SK-N-SH treated with all-trans-retinoic acid at 6 μM for 48 hours (cell line): ENCODE measurements at regions not wholly inside any gene's neighbourhood (a gene's known extent, or its start where the extent isn't known, plus 50 kb on each side); places are given as distances from the start of the nearest gene placed in this dataset.
"Not testable (repeated sequence)": the region's sequence is repeated elsewhere in the genome, so short reads cannot be mapped to it uniquely, and the experiment has no call there.

ENCODE experiments used
- ARNTL ChIP-seq: fragments of 450-650 bp; formaldehyde crosslinking; IDR thresholded peaks from 2 replicates; pipeline ENCODE4 v1.5.0; 2020; ENCODE audit warnings: low read depth, mild to moderate bottlenecking, moderate library complexity, borderline replicate concordance
- BACH2 ChIP-seq: fragments of 250-450 bp; sonication (Bioruptor Pico); IDR thresholded peaks from 2 replicates; pipeline ENCODE4 v1.9.0; 2021; ENCODE audit warnings: mild to moderate bottlenecking, borderline replicate concordance
- CSDC2 ChIP-seq: fragments of 250-450 bp; sonication (Bioruptor Pico); IDR thresholded peaks from 2 replicates; pipeline ENCODE4 v1.5.0; 2020; ENCODE audit warnings: mild to moderate bottlenecking, moderate library complexity
- CSRNP3 ChIP-seq: fragments of 250-450 bp; sonication (Bioruptor Pico); IDR thresholded peaks from 2 replicates; pipeline ENCODE4 v1.5.1; 2021; ENCODE audit warnings: mild to moderate bottlenecking, moderate library complexity
- ESRRG ChIP-seq: fragments of 250-450 bp; sonication (Bioruptor Pico); IDR thresholded peaks from 2 replicates; pipeline ENCODE4 v1.6.1; 2021; ENCODE audit warnings: mild to moderate bottlenecking
- ISL1 ChIP-seq: fragments of 250-450 bp; sonication (Bioruptor Pico); IDR thresholded peaks from 2 replicates; pipeline ENCODE4 v2.1.2; 2022; ENCODE audit warnings: mild to moderate bottlenecking, moderate library complexity
- PATZ1 ChIP-seq: fragments of 250-450 bp; sonication (Bioruptor Pico); IDR thresholded peaks from 2 replicates; pipeline ENCODE4 v1.8.0; 2020; ENCODE audit warnings: mild to moderate bottlenecking, moderate library complexity, borderline replicate concordance
- POU6F1 ChIP-seq: fragments of 250-450 bp; sonication (Bioruptor Pico); IDR thresholded peaks from 2 replicates; pipeline ENCODE4 v1.8.0; 2021; ENCODE audit warnings: low read depth, mild to moderate bottlenecking, moderate library complexity, borderline replicate concordance
- TOX ChIP-seq: fragments of 250-450 bp; sonication (Bioruptor Pico); IDR thresholded peaks from 2 replicates; pipeline ENCODE4 v1.8.0; 2021; ENCODE audit warnings: mild to moderate bottlenecking, moderate library complexity, borderline replicate concordance
- ZC3H10 ChIP-seq: fragments of 250-450 bp; sonication (Bioruptor Pico); IDR thresholded peaks from 2 replicates; pipeline ENCODE4 v1.5.1; 2021; ENCODE audit warnings: mild to moderate bottlenecking, moderate library complexity
- ZFP3 ChIP-seq: fragments of 250-450 bp; sonication (Bioruptor Pico); IDR thresholded peaks from 2 replicates; pipeline ENCODE4 v1.5.0; 2020; ENCODE audit warnings: mild to moderate bottlenecking, moderate library complexity
- ZFP30 ChIP-seq: fragments of 450-650 bp; formaldehyde crosslinking; IDR thresholded peaks from 2 replicates; pipeline ENCODE4 v1.5.0; 2022; ENCODE audit warnings: mild to moderate bottlenecking, moderate library complexity
- ZNF70 ChIP-seq: fragments of 450-650 bp; formaldehyde crosslinking; IDR thresholded peaks from 2 replicates; pipeline ENCODE4 v1.5.0; 2020; ENCODE audit warnings: mild to moderate bottlenecking, moderate library complexity

GRCh38 chr3:135604512-135604911 is 361.0 kb upstream of the PPP2R3A start:
- TF ChIP-seq CSDC2 (CRISPR knock-in tag); ISL1; POU6F1; ZC3H10 (CRISPR knock-in tag); ARNTL (CRISPR knock-in tag); BACH2 (CRISPR knock-in tag); TOX (CRISPR knock-in tag); ZFP3 (CRISPR knock-in tag); ESRRG (CRISPR knock-in tag); ZFP30 (CRISPR knock-in tag); PATZ1 (CRISPR knock-in tag); ZNF70 (CRISPR knock-in tag); CSRNP3 (CRISPR knock-in tag): not testable (repeated sequence)
